Suppressor macrophage (primary cell): ENCODE measurements at regions not wholly inside any gene's neighbourhood (a gene's known extent, or its start where the extent isn't known, plus 50 kb on each side); places are given as distances from the start of the nearest gene placed in this dataset.
A peak's percentile ranks its signal among the peaks of the same experiment; 100 is the strongest.

Source experiments
- DNase-seq, 4 experiments: peaks; one replicate each; pipeline ENCODE4 v3.0.0-alpha.2; 2020 to 2022

DNA sequence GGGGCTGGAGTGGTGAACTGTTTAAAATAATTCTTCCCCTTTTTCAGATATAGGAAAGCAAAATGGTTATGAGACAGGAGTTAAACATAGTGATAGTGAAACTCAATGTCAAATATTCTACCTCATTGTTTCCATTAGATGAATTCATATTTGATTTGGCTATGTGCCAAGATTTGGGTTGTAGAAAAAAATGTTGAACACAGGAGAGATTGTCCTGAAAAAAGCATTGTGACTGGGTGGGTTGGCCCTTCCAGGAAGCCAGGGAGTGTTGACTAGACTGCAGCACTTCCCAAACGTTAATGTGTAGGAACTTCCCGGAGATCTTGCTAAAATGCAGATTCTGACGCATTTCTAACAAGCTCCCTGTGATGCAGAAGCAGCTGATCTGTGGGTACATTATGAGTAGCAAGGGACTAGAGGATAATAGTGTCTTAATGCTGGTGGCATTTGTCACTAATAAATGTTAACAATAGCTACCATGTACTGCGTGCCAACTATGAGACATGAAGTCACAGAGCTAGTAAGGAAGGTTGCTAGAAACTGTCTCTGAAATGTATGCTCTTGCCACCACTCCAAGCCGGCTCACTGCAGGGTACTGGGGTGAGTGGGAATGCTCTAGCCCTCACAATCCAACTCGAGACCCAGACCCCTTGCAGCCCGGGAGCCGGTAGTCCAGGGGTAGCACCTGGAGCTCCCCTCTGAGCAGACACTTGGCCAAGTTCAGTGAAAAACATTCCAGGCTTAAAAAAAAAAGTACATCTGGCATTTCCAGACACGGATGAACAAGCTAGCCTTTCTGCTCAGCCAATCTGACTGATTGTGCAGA, 120.6 kb downstream of the CD47 start:
- peak in 3 of 4 experiments; percentile 46 to 49 (median 48) for DNase-seq

GRCh38 chr3:107969525-107969924, 121.3 kb downstream of the CD47 start:
- DNase-seq = no peak

DNA sequence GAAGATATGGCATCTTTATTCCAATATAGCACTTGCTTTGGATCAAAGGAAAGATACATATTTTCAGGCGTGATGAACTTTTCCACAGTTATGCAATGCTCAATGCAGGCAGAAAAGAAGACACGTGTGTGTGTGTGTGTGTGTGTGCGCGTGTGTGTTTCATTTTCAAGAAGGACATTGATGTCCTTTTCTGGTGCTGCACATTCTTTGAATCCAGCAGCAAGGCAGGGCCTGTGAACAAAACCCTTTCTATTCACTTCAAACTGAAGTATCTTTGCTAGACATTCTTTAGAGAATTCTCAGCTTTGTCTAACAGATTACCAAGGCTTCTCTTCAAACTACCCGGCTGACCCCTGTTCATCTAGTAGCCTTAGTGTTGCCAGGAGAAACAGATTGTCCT, 124.6 kb downstream of the CD47 start:
- DNase-seq = no peak

DNA sequence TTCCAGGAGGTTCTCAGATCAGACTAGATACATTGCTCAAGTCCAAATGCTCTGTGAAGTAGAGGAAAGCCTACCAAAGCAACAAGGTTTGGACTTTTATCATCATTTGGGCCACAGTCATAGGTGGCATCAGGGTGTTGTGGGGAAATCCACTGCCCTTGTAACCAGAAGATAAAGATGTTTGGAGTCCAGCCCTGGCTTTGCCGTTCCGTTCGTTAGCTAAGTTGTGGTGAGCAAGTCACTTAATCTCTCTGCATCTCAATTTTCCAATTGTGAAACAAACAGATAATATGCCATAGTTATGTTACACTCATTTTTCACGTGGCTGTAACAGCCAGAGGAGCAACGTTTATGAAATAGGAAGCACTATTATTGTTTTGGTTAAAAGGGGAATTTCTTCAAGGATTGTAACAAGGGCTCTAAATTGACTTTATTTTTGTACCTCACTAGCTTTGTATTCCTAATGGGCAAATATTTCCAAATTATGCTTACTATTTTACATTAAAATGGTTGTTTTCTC, 125.6 kb downstream of the CD47 start:
- peak in 2 of 4 experiments; percentile 29 to 41 for DNase-seq

DNA sequence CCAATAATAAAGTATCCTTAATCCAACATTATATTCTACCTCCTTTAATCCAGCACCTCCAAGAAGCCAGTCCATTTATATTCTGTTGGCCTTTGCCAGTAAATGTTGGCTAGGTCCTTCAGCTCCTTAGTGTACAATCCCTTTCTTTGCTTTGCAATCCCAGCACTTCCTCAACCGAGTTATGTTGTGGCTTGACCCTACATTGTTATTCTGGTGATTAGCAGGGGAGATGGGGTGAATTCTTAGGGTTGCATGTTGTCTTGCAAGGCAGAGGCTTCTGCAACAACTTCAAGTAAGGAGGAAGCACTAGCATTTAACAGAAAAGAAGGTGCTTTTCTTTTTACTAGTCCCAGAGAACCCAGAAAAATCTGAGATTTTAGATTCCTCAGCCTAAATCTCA, 127.2 kb downstream of the CD47 start:
- no peak for DNase-seq

DNA sequence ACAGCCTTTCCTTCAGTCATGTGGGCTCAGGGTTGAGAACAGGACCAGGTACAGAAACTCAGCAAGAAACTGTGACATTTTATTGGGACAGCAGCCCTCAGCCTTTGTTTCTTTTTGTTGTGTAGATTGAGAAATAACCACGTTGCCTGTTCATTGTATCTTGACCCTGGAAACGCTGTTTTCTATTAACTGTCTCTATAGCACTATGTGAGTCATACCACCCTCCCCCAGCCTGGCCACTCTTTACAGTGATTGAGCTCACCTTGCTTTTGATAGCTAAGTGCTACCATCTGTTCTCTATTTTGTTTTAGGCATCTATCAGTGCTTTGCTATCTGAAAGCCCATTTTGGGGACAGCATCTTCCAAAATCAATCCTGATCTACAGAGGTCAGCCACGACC, 127.9 kb downstream of the CD47 start:
- no peak for DNase-seq

GRCh38 chr3:107962037-107962436, 128.8 kb downstream of the CD47 start:
- no peak for DNase-seq

DNA sequence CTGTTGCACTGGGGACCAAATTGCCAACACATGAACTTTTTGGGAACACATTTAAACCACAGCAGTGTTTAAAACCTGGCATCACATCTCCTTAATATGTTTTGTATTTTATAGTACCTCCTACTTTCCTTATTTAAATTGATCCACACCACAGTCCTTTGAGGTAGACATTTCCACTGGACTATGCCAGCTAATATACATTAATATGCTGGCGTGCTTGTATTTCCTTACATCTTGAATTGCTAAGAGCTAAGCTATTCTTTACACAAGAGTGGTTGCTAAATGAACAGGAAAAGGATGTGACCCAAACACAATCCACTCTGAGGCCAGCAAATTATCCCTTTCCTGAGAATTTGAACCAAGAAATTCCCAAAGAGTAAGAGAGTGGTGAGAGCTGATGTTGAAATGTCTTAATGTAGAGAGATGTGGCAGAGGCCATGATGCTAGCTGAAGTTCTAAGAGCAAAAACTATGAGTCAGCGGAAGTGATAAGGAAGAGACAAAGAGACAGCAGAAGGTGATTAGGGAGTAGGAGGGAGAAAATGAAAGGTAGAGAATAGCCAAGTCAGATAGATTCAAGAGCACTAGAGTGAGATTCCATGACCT, 131.2 kb downstream of the CD47 start:
- DNase-seq = no peak

DNA sequence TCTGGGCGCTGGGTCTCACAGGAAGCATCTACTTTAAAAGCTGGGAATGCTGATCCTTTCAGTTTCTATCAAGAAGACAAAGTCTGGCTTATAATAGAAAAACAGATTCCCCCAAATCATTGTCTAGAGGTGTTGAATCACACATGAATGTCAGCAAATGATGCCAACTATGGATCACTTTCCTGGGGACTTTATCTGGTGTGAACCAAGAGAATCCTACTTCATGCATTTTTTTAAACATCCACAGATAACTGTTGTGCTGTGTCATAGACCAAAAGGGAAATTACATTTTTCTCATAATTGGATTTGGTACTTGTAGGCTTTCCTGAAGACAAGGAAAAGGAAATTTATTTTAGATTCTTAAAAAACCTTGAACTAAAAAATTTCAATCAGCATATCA, 132.7 kb downstream of the CD47 start:
- DNase-seq = no peak

GRCh38 chr3:107956991-107957900, 133.6 kb downstream of the CD47 start:
- DNase-seq = peak in 2 of 4 experiments; percentile 33 to 35

GRCh38 chr3:107954845-107955244, 136.0 kb downstream of the CD47 start:
- no peak for DNase-seq

- no peak for DNase-seq
These were observed 137.1 kb downstream of the CD47 start for GRCh38 chr3:107953722-107954121.

GRCh38 chr3:107951126-107951525, 139.7 kb downstream of the CD47 start:
- peak in 3 of 4 experiments; percentile 36 to 71 (median 56) for DNase-seq

DNA sequence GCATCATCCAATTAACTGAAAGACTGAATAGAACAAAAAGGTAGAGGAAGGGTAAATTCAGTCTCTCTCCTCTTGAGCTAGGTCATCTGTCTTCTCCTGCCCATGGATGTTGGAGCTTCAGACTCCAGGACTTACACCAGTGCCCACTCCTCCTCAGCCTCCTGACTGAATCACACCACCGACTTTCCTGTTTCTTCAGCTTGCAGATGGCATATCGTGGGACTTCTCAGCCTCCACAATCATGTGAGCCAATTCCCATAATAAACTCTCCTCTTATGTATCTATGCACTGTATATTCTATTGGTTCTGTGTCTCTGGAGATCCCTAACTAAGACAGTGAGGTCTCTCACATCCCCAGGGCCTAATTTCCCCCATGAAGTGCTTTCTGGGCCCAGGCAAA, 140.4 kb downstream of the CD47 start:
- DNase-seq = peak; percentile 43 to 75 (median 73)

GRCh38 chr3:107949394-107949970, 141.3 kb downstream of the CD47 start:
- no peak for DNase-seq

- DNase-seq = no peak
These were observed 143.6 kb downstream of the CD47 start for GRCh38 chr3:107947203-107947602.

- DNase-seq = no peak
These were observed 144.1 kb downstream of the CD47 start for GRCh38 chr3:107946700-107947099.

GRCh38 chr3:107945417-107946094, 145.3 kb downstream of the CD47 start:
- no peak for DNase-seq

GRCh38 chr3:107943786-107944523, 146.9 kb downstream of the CD47 start:
- peak; percentile 64 to 84 (median 78) for DNase-seq

GRCh38 chr3:107942951-107943749, 147.7 kb downstream of the CD47 start:
- no peak for DNase-seq
